PC-9 (cell line): ENCODE measurements at regions not wholly inside any gene's neighbourhood (a gene's known extent, or its start where the extent isn't known, plus 50 kb on each side); places are given as distances from the start of the nearest gene placed in this dataset.

Experiments
- BruUV-seq: library from RNA; stranded (reverse); fragments of 400-500 nt; replicated peaks from 2 replicates; lab custom pipeline; 2021; lab: Mats Ljungman, UMichigan
- CTCF ChIA-PET: fragments of 300-600 bp; sonication (Branson Sonifier 250); formaldehyde crosslinking; loops from one replicate; lab custom pipeline; 2022; ENCODE audit warnings: antibody characterized with exemption; lab: Charles Lee
- POLR2A ChIA-PET: fragments of 300-600 bp; sonication (Branson Sonifier 250); formaldehyde crosslinking; loops from one replicate; lab custom pipeline; 2022; ENCODE audit warnings: antibody characterized with exemption; ENCODE audit not compliant: unreplicated experiment; lab: Charles Lee
- DNase-seq, 2 experiments: peaks; one replicate each; pipeline versions ENCODE4 v3.0.0 to v3.0.0-alpha.2; 2015 to 2022; ENCODE audit warnings: mixed read lengths in 1 of 2
- H2AFZ ChIP-seq: fragments of 200-600 bp; sonication (generic); 2 replicates; pipeline ENCODE4 v1.8.1; 2017; ENCODE audit warnings: antibody characterized with exemption
- H3F3A ChIP-seq: fragments of 200-600 bp; sonication (generic); 2 replicates; pipeline ENCODE4 v1.8.1; 2017; ENCODE audit warnings: antibody characterized with exemption, mild to moderate bottlenecking, low read depth; ENCODE audit not compliant: insufficient read depth
- H3K27ac ChIP-seq: fragments of 200-600 bp; sonication (generic); 2 replicates; pipeline ENCODE4 v1.6.1; 2016; ENCODE audit warnings: mixed run types
- H3K27me3 ChIP-seq: fragments of 200-600 bp; sonication (generic); 2 replicates; pipeline ENCODE4 v1.6.1; 2016; ENCODE audit warnings: low read depth, mixed run types; ENCODE audit not compliant: insufficient read depth
- H3K36me3 ChIP-seq: fragments of 200-600 bp; sonication (generic); 2 replicates; pipeline ENCODE4 v1.6.1; 2016; ENCODE audit warnings: low read depth, mixed run types
- H3K4me1 ChIP-seq: fragments of 200-600 bp; sonication (generic); replicated peaks from 2 replicates; pipeline ENCODE4 v1.6.1; 2016; ENCODE audit warnings: mixed run types; ENCODE audit not compliant: insufficient read depth
- H3K4me2 ChIP-seq: fragments of 200-600 bp; sonication (generic); 2 replicates; pipeline ENCODE4 v1.6.1; 2017; ENCODE audit warnings: mixed run types
- H3K4me3 ChIP-seq: fragments of 200-600 bp; sonication (generic); 2 replicates; pipeline ENCODE4 v1.6.1; 2016; ENCODE audit warnings: mixed run types
- H3K79me2 ChIP-seq: fragments of 200-600 bp; sonication (generic); 2 replicates; pipeline ENCODE4 v1.6.1; 2017; ENCODE audit warnings: low read depth, mixed run types
- H3K9me2 ChIP-seq: fragments of 200-600 bp; sonication (generic); 2 replicates; pipeline ENCODE4 v1.8.1; 2017; ENCODE audit warnings: mild to moderate bottlenecking; ENCODE audit not compliant: insufficient read depth
- H3K9me3 ChIP-seq: fragments of 200-600 bp; sonication (generic); 2 replicates; pipeline ENCODE4 v1.8.1; 2016; ENCODE audit warnings: low read depth; ENCODE audit not compliant: insufficient read depth
- H4K20me1 ChIP-seq: fragments of 200-600 bp; sonication (generic); 2 replicates; pipeline ENCODE4 v1.8.1; 2017; ENCODE audit not compliant: insufficient read depth
- EZH2 ChIP-seq: fragments of 200-600 bp; sonication (generic); IDR thresholded peaks from 2 replicates; pipeline ENCODE4 v1.8.0; 2017; ENCODE audit warnings: antibody characterized with exemption, low read depth
- intact Hi-C: fragments of 100-400 bp; cut with micrococcal nuclease; formaldehyde crosslinking; loops from one replicate; pipeline ENCODE4 v1.10.0; 2022; ENCODE audit not compliant: unreplicated experiment
- TF ChIP-seq, protein P1 (sequence below): fragments of 200-600 bp; sonication (generic); conservative IDR thresholded peaks from 2 replicates; pipeline ENCODE4 v1.6.1; 2017; ENCODE audit warnings: mixed run types, antibody characterized with exemption, mild to moderate bottlenecking, moderate library complexity

GRCh38 chr16:9370061-9370491, 278.6 kb downstream of the HAPSTR1 start:
- no peak overlapping the region for H3K27ac ChIP-seq
- no peaks in the 10 kb centered on the region for H3K9me2 ChIP-seq
- peaks cover 22% of the 10 kb centered on the region for H3K27me3 ChIP-seq
- DNase-seq = no peak
- H3K36me3 ChIP-seq = no peaks in the 10 kb centered on the region
- H3K4me1 ChIP-seq = no peaks in the 10 kb centered on the region
- H3K4me2 ChIP-seq = no peak overlapping the region
- CTCF ChIA-PET = no interaction called here
- TF ChIP-seq, protein P1, sequence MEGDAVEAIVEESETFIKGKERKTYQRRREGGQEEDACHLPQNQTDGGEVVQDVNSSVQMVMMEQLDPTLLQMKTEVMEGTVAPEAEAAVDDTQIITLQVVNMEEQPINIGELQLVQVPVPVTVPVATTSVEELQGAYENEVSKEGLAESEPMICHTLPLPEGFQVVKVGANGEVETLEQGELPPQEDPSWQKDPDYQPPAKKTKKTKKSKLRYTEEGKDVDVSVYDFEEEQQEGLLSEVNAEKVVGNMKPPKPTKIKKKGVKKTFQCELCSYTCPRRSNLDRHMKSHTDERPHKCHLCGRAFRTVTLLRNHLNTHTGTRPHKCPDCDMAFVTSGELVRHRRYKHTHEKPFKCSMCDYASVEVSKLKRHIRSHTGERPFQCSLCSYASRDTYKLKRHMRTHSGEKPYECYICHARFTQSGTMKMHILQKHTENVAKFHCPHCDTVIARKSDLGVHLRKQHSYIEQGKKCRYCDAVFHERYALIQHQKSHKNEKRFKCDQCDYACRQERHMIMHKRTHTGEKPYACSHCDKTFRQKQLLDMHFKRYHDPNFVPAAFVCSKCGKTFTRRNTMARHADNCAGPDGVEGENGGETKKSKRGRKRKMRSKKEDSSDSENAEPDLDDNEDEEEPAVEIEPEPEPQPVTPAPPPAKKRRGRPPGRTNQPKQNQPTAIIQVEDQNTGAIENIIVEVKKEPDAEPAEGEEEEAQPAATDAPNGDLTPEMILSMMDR = no peak
- TF ChIP-seq EZH2 = no peak
- no TSS peak for BruUV-seq
- H3K9me3 ChIP-seq = no peaks in the 10 kb centered on the region
- POLR2A ChIA-PET = no interaction called here
- intact Hi-C loops = no loop called here
- no peaks in the 10 kb centered on the region for H4K20me1 ChIP-seq
- H3K79me2 ChIP-seq = no peaks in the 10 kb centered on the region
- no peaks in the 10 kb centered on the region for H3F3A ChIP-seq
- H3K4me3 ChIP-seq = no peak overlapping the region
- no peak overlapping the region for H2AFZ ChIP-seq

- no TSS peak for BruUV-seq
- no peak overlapping the region for H3K4me2 ChIP-seq
- TF ChIP-seq, protein P1 = no peak
- TF ChIP-seq EZH2 = no peak
- H3K9me3 ChIP-seq = no peaks in the 10 kb centered on the region
- no peak overlapping the region for H3K4me3 ChIP-seq
- H3F3A ChIP-seq = no peaks in the 10 kb centered on the region
- intact Hi-C loops = no loop called here
- DNase-seq = no peak
- H3K79me2 ChIP-seq = no peaks in the 10 kb centered on the region
- peaks cover 22% of the 10 kb centered on the region for H3K27me3 ChIP-seq
- H3K27ac ChIP-seq = no peak overlapping the region
- CTCF ChIA-PET = no interaction called here
- no peaks in the 10 kb centered on the region for H3K4me1 ChIP-seq
- POLR2A ChIA-PET = no interaction called here
- H3K9me2 ChIP-seq = no peaks in the 10 kb centered on the region; the same call in 1 of the 2 replicates
- H3K36me3 ChIP-seq = no peaks in the 10 kb centered on the region
- H4K20me1 ChIP-seq = no peaks in the 10 kb centered on the region
- no peak overlapping the region for H2AFZ ChIP-seq
Measured at GRCh38 chr16:9371713-9372448, 280.4 kb downstream of the HAPSTR1 start.

- no peak for DNase-seq
- intact Hi-C loops = no loop called here
- CTCF ChIA-PET = no interaction called here
Measured at GRCh38 chr16:9372934-9373890, 281.8 kb downstream of the HAPSTR1 start.

More at GRCh38 chr16:9372934-9373890, 281.8 kb downstream of the HAPSTR1 start:
- no peaks in the 10 kb centered on the region for H3F3A ChIP-seq
- H3K9me3 ChIP-seq = no peaks in the 10 kb centered on the region
- no TSS peak for BruUV-seq
- no peaks in the 10 kb centered on the region for H4K20me1 ChIP-seq
- no peaks in the 10 kb centered on the region for H3K4me1 ChIP-seq
- H2AFZ ChIP-seq = no peak overlapping the region
- H3K9me2 ChIP-seq = no peaks in the 10 kb centered on the region; the same call in 1 of the 2 replicates
- H3K36me3 ChIP-seq = no peaks in the 10 kb centered on the region
- H3K27ac ChIP-seq = no peak overlapping the region
- POLR2A ChIA-PET = no interaction called here
- TF ChIP-seq, protein P1 = no peak
- no peak for TF ChIP-seq EZH2
- H3K4me3 ChIP-seq = no peak overlapping the region
- peaks cover 22% of the 10 kb centered on the region for H3K27me3 ChIP-seq
- H3K79me2 ChIP-seq = no peaks in the 10 kb centered on the region
- no peak overlapping the region for H3K4me2 ChIP-seq
